ENCODE measurements at regions not wholly inside any gene's neighbourhood (a gene's known extent, or its start where the extent isn't known, plus 50 kb on each side); places are given as distances from the start of the nearest gene placed in this dataset.

- TF ChIP-seq CTCF (IDR thresholded peaks at IDR 0.05) (no peak), POLR2A (IDR thresholded peaks at IDR 0.05) (no peak)
Observed at GRCh38 chr1:239672256-239672655, 285.9 kb downstream of the CHRM3 start.
